GM12873 (cell line): ENCODE measurements at regions not wholly inside any gene's neighbourhood (a gene's known extent, or its start where the extent isn't known, plus 50 kb on each side); places are given as distances from the start of the nearest gene placed in this dataset.

Source experiments
- CTCF ChIP-seq: IDR thresholded peaks from 2 replicates; pipeline ENCODE4 v1.5.1; 2012; ENCODE audit warnings: low read depth, mild to moderate bottlenecking, moderate library complexity, low read length, control low read depth; ENCODE audit not compliant: insufficient read depth; ENCODE audit errors: missing control alignments

DNA sequence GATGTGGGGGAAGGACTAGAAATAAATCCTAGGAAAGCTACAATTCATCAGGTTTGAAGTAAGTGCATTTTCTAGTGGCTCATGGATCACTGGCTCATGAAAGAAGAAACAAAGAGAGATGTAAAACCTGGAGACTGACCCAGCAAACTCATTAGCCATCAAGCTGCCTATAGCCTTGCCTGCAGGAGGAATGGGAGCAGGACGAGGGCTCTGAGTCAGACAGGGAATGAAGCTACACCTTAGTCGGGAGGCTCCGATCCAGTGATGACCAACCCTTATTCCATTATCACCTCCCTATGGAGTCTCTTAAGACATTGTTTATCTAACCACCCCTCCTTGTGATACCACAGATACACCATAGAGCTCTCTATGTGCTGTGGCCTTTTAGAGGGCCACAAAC lies 112.5 kb upstream of the WDR11 start:
- TF ChIP-seq CTCF, result no peak

DNA sequence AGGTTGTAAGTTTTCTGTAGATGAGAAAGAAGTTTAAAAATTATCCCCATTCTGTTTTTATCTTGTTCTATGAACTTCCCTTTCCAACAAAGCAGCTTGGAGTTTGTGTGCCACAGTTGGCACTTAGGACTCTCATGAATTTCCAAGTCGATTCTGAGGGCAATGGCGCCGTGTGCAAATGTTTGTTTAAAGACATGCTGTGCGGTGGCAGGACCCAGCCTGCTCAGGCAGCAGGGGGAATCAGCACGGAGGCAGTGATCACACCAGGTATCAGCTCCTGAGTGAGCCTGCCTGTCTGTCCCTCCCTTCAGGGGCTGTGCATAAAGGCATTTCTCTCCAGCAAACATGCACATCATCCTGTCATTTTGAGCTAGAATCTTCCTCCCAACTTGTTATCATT lies 109.8 kb upstream of the WDR11 start:
- no peak for TF ChIP-seq CTCF

GRCh38 chr10:120742373-120742772 lies 108.8 kb upstream of the WDR11 start:
- TF ChIP-seq CTCF, result no peak

- TF ChIP-seq CTCF, result no peak
Measured at GRCh38 chr10:120744040-120744439, 107.1 kb upstream of the WDR11 start.

DNA sequence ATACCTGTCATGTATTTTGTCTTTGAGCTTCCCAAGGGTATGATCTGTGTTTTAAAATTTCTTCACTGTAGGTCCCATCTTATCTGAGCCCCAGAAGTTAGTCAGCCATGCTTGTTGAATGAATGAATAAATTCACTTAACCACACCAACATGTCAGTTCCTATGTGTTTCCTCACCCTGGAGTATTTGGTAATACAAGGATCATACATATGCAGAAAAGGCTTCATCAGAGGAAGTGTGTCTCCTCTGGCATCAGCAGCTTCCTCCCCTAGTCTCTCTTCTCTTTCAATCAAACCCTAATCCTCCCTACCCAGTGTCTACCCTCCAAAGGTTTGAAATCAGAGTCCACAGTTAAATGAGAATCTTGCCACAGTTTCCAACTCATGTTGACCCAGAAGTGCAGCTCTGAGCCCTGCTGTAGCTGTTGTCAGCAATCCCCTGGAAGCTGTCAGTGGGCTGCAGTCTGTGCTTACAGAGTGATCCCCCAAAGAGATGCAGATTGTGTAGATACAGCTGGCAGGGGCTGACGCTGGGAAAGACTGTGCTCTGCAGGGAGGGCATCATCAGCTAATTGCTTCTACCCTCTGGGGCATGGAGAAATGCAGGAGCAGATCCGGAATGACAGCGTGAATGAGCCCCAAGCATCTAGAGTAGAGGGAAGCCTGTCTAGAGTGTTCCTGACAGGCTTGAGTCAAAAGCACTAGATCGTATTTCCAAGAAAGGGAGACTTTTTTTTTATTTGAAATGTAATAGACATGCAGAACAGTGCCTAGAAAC lies 105.0 kb upstream of the WDR11 start:
- no peak for TF ChIP-seq CTCF

- TF ChIP-seq CTCF, result no peak
Measured at GRCh38 chr10:120748519-120748918, 102.6 kb upstream of the WDR11 start.

GRCh38 chr10:120749072-120749471 lies 102.1 kb upstream of the WDR11 start:
- no peak for TF ChIP-seq CTCF
